ENCODE measurements at regions not wholly inside any gene's neighbourhood (a gene's known extent, or its start where the extent isn't known, plus 50 kb on each side); places are given as distances from the start of the nearest gene placed in this dataset.
"Not testable (repeated sequence)": the region's sequence is repeated elsewhere in the genome, so short reads cannot be mapped to it uniquely, and the experiment has no call there.

DNA sequence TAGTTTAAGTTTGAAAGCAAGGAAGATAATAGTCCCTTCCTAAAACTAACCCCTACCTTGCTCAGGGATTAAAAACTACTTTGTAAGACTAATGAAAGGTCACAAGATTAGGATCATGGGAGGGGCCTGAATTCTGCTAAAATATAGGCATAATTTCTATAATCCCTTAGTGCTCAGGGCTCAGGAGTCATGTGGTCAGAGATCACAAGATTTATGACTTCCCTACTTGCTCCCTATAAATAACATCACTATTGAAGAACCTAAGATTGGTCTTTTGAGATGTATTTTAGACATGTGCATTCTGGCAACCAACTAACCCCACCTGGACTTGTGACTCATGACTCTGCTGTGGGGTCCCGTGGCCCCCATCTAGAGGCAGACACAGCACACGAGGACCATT lies 81.1 kb downstream of the STMND1 start:
- Mint-ChIP-seq H3K36me3 (no peaks in the 10 kb centered on the region), H3K27me3 (peaks cover 20% of the 10 kb centered on the region), H3K9me3 (peaks cover 6% of the 10 kb centered on the region), H3K27ac (no peak overlapping the region), H3K4me3 (no peak overlapping the region), H3K4me1 (no peaks in the 10 kb centered on the region)
- ATAC-seq: no peak

DNA sequence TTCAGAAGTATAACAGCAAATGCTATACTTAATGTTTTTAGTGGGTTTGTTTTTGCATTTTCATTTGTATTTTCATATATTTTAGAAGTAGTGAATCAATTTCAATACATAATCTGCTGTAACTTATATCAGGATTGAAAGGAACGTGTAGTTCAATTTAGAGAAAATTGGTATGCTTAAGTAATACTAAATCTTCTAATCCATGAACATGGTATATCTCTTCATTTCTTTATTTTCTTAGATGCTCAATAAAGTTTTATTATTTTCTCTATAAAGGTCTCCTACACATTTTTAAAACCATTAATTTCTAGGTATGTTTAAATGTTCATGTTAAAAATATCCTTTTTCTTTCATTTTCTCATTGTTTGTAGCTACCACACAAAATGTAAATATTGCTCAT lies 85.1 kb downstream of the STMND1 start:
- Mint-ChIP-seq H3K4me3 (no peak overlapping the region), H3K27me3 (peaks cover 20% of the 10 kb centered on the region), H3K27ac (no peak overlapping the region), H3K4me1 (no peaks in the 10 kb centered on the region), H3K9me3 (peaks cover 4% of the 10 kb centered on the region), H3K36me3 (no peaks in the 10 kb centered on the region)
- ATAC-seq: no peak

DNA sequence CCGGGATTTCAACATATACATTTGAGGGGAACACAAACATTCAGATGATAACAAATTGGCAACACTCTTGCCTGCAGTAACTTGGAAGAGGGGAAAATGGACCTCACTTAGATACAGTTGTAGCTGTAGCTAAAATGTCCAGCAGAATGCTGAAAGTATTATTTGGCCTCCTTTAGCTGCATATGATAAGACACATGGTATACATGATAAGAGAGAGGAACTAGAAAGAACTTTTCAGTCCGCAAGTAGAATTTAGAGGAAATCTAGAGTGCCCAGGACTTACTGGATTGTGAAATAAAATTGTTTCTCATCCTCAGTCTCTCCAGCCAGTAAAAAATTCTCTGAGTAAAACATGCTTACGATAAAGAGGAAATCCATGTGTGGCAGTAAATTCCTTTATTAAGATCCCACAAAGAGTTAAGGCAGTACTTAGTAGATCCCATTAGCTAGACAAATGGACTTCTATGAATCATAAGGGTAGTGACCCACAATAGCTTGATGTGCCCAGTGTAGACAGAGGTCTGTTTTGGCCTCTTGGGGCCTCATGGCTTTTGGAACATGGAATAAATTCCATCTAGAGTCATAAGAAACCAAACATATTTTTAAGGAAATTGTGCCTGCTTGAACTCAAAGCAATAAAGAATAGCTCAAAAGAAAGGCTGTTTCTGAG lies 87.9 kb upstream of the RBM24 start:
- H3K36me3 Mint-ChIP-seq: no peaks in the 10 kb centered on the region
- ATAC-seq: no peak
- peaks cover 7% of the 10 kb centered on the region for H3K9me3 Mint-ChIP-seq
- no peaks in the 10 kb centered on the region for H3K27me3 Mint-ChIP-seq
- H3K4me3 Mint-ChIP-seq: no peak overlapping the region
- no peaks in the 10 kb centered on the region for H3K4me1 Mint-ChIP-seq
- H3K27ac Mint-ChIP-seq: no peak overlapping the region

DNA sequence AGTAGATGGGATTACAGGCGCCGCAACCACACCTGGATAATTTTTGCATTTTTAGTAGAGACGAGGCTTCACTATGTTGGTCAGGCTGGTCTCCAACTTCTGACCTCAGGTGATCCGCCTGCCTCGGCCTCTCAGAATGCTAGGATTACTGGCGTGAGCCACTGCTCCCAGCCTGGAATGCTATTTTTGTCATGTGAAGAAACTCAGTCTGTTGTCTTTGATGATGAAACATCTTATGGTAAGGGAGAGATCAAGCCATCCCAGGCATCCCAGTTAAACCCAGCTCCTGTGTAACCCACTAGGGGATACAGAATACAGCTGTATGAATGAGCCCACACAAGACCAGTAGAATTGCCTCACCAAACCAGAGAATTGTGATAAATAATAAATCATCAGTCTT lies 83.6 kb upstream of the RBM24 start:
- H3K27me3 Mint-ChIP-seq: no peaks in the 10 kb centered on the region
- H3K4me3 Mint-ChIP-seq: no peak overlapping the region
- H3K36me3 Mint-ChIP-seq: no peaks in the 10 kb centered on the region
- peaks cover 3% of the 10 kb centered on the region for H3K9me3 Mint-ChIP-seq
- no peaks in the 10 kb centered on the region for H3K4me1 Mint-ChIP-seq
- no peak for ATAC-seq
- H3K27ac Mint-ChIP-seq: no peak overlapping the region

DNA sequence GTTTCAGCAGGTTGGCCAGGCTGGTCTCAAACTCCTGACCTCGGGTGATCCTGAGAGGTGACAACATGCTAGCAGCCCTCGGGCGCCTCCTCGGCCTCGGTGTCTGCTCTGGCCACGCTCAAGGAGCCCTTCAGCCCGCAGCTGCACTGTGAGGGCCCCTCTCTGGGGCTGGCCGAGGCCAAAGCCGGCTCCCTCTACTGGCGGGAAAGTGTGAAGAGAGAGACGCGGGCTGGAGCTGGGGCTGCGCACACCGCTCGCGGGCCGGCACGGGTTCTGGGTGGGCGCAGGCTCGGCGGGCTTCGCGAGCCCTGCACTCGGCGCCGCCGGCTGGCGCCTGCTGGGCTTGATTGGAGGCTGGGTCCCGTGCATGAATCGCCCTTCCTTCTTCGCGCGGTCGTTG lies 80.8 kb upstream of the RBM24 start:
- Mint-ChIP-seq H3K4me3 (no peak overlapping the region), H3K36me3 (no peaks in the 10 kb centered on the region), H3K27ac (no peak overlapping the region), H3K9me3 (peaks cover 3% of the 10 kb centered on the region), H3K4me1 (no peaks in the 10 kb centered on the region), H3K27me3 (no peaks in the 10 kb centered on the region)
- ATAC-seq: no peak

DNA sequence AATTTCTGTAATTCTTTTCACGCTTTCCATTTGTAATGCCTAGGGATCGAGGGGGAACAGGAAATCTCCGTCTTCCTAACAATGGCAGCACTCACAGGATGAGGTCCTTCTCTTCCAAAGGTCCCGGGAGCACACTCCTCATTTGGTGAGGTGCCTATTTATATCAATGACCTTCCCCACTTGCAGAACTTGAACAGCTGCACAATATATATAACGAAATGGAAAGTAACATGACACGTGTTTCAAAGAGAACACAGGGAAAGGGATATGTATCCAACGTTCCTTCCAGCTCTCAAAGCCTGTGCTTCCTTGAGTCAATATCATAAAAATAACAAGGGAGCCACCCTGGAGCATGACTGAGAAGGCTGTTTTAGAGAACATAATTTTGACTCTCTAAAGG lies 78.6 kb upstream of the RBM24 start:
- Mint-ChIP-seq H3K9me3 (no peaks in the 10 kb centered on the region), H3K36me3 (no peaks in the 10 kb centered on the region), H3K4me3 (no peak overlapping the region), H3K27me3 (no peaks in the 10 kb centered on the region), H3K27ac (no peak overlapping the region), H3K4me1 (no peaks in the 10 kb centered on the region)
- no peak for ATAC-seq

DNA sequence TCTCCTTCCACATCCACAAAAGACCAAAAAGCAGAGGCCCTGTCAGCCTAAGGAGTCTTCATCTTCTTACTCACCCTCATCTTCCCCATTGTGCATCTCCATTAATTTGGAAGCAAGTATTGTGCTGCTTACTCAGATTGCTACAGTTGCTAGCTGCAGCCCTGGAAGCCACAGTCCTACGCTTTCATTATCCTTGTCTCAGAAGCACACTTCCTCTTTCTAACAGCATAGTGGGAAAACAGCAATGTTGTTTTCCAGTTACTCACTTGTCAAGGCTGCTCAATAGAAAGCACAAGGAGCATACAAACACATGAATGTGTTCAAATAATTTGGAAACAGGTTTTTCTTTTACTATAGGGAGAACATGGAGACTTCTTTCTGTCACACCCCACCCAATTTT lies 76.6 kb upstream of the RBM24 start:
- Mint-ChIP-seq H3K9me3 (no peaks in the 10 kb centered on the region), H3K4me1 (no peaks in the 10 kb centered on the region), H3K4me3 (no peak overlapping the region), H3K27ac (no peak overlapping the region), H3K27me3 (no peaks in the 10 kb centered on the region), H3K36me3 (no peaks in the 10 kb centered on the region)
- no peak for ATAC-seq

DNA sequence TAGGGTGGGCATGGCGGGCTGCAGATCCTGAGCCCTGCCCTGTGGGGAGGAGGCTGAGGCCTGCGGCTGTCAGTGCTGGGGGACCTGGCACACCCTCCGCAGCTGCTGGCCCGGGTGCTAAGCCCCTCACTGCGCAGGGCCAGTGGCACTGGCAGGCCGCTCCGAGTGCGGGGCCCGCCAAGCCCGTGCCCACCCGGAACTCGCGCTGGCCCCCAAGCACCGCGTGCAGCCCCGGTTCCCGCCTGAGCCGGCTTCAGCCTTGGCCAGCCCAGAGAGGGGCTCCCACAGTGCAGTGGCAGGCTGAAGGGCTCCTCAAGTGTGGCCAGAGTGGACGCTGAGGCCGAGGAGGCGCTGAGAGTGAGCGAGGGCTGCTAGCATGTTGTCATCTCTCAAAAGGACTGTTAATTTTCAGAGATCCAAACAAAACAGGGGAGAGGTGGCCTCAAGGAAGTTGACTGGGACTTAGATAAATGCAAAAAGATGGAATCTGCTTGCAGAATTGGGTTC lies 74.5 kb upstream of the RBM24 start:
- H3K27me3 Mint-ChIP-seq: no peaks in the 10 kb centered on the region
- H3K4me1 Mint-ChIP-seq: no peaks in the 10 kb centered on the region
- peak; percentile 39 for ATAC-seq
- no peaks in the 10 kb centered on the region for H3K9me3 Mint-ChIP-seq
- no peak overlapping the region for H3K27ac Mint-ChIP-seq
- no peak overlapping the region for H3K4me3 Mint-ChIP-seq
- no peaks in the 10 kb centered on the region for H3K36me3 Mint-ChIP-seq

DNA sequence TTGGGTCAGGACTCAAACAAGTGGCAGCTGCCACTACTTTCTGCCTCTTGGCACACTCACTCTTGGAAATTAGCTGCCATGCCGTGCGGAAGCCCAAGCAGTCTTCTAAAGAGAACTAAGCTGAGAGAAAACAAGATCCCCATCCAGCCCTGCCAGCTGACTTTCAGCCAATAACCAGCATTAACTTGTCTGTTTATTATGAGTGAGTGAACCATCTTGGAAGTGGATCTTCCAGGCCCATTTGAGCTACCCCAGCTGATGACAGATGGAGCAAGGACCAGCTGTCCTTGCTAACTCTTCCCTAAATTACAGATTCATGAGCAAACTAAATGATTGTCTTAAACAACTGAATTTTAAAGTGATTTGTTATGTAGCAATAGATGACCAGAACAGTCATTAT lies 73.9 kb upstream of the RBM24 start:
- H3K9me3 Mint-ChIP-seq: no peaks in the 10 kb centered on the region
- no peaks in the 10 kb centered on the region for H3K4me1 Mint-ChIP-seq
- H3K27ac Mint-ChIP-seq: no peak overlapping the region
- H3K4me3 Mint-ChIP-seq: no peak overlapping the region
- no peak for ATAC-seq
- H3K27me3 Mint-ChIP-seq: no peaks in the 10 kb centered on the region
- no peaks in the 10 kb centered on the region for H3K36me3 Mint-ChIP-seq

DNA sequence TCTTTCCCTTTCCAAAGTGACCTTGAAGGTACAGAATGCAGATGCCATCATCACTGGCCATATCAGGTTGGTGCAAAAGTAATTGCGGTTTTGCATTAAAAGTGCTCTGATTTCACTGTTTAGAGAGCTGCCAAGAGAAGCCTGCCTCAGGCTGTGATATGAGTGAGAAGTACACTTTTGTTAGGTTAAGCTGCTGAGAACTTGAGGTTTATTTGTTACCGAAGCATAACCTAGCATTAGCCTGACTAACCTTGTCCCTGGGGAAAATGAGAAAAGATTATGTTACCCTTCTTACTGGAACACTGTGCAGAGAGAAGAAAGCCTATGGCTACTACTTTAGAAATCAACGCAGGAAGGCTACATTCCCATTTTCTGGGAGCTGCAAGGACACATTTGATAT lies 70.5 kb upstream of the RBM24 start:
- no peak for ATAC-seq
- H3K27ac Mint-ChIP-seq: no peak overlapping the region
- H3K36me3 Mint-ChIP-seq: no peaks in the 10 kb centered on the region
- no peaks in the 10 kb centered on the region for H3K4me1 Mint-ChIP-seq
- H3K27me3 Mint-ChIP-seq: no peaks in the 10 kb centered on the region
- no peak overlapping the region for H3K4me3 Mint-ChIP-seq
- no peaks in the 10 kb centered on the region for H3K9me3 Mint-ChIP-seq

DNA sequence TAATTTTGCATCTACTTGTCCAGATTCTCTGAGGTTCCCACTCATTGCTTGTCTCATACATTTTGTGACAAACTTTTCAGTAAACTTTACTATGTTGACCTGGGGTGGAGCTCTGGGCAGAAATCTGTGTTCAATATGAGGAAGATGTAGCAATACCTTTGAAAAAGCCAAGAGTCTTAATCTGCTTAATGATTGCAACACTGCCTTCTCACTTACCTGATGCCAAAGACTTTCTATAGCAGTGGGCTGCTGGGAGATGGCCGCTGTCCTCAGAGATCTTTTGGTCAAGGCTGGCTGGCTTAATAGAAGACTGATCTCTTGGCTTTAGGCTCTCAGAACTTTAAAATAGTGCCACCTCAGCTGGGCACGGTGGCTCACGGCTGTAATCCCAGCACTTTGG lies 70.1 kb upstream of the RBM24 start:
- no peak overlapping the region for H3K27ac Mint-ChIP-seq
- ATAC-seq: no peak
- no peaks in the 10 kb centered on the region for H3K4me1 Mint-ChIP-seq
- H3K27me3 Mint-ChIP-seq: no peaks in the 10 kb centered on the region
- no peak overlapping the region for H3K4me3 Mint-ChIP-seq
- H3K36me3 Mint-ChIP-seq: no peaks in the 10 kb centered on the region
- H3K9me3 Mint-ChIP-seq: no peaks in the 10 kb centered on the region

DNA sequence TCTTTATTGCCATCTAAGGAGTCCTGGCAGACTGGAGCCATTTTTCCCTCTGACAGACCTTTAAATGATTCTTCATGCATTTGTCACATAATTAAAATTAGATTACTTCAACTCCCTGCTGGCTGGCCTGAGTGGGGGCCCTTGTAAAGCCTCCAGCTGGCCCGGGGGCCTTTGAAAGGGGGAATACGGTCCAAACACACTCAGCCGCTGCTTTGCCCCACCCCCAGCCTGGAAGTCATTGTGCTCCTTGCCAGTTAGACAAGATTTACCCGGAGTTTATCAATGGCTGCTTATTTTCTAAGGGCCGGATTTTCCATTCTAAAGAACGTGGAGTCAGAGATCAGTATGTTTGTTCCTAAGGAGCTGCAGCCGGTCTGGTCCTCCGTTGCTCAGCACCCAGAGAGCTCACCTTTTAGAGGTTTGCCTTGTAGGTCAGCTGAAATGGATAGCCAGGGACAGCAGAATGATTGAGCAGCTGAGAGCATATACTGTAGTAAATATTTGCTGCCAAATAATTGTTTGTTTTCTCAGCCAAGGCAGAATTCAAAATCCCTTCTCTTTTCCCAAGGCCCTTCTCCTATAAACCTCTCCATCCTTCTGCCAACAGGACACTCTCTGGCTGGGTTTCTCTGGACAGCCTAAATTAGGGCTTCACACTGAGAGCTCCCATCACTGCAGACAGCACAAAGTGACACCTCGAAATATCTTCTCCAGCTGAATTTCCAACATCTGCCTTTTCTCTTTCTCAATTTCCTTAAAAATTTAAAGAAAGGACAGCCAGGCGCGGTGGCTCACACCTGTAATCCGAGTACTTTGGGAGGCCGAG lies 68.4 kb upstream of the RBM24 start:
- ATAC-seq: no peak
- Mint-ChIP-seq H3K27ac (no peak overlapping the region), H3K4me3 (no peak overlapping the region)

DNA sequence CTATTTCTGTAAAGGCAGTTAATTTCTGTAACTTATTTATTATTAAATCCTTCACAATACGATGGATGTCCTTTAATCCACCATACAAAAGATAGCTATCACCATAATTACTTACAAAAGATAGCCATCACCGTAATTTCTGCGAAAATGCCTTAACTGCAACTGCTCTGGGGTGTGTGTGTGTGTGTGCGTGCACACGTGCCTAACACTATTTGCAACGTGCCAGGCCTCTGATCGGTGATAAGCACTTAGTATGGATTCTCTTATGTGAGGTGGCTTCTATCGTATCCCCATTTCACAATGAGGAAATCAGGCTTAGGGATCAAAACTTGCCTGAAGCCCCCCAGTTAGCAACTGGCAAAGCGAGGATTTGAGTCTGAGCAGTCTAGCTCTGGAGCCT lies 67.1 kb upstream of the RBM24 start:
- Mint-ChIP-seq H3K4me3 (no peak overlapping the region), H3K27ac (no peak overlapping the region), H3K9me3 (peaks cover 4% of the 10 kb centered on the region), H3K27me3 (no peaks in the 10 kb centered on the region), H3K4me1 (no peaks in the 10 kb centered on the region), H3K36me3 (no peaks in the 10 kb centered on the region)
- ATAC-seq: no peak

More for the DNA sequence above, 68.4 kb upstream of the RBM24 start:
- Mint-ChIP-seq H3K9me3 (peaks cover 4% of the 10 kb centered on the region), H3K27me3 (no peaks in the 10 kb centered on the region), H3K4me1 (no peaks in the 10 kb centered on the region), H3K36me3 (no peaks in the 10 kb centered on the region)

DNA sequence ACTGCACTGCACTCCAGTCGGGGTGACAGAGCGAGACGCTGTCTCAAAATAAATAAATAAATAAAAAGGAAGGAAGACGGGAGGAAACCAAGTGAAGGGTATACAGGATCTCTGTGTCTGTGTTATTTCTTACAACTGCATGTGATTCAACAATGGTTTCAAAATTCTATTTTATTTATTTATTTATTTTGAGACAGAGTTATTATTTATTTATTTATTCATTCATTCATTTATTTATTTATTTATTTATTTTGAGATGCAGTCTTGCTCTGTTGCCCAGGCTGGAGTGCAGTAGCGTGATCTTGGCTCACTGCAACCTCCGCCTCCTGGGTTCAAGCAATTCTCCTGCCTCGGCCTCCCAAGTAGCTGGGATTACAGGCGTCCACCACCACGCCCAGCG lies 64.2 kb upstream of the RBM24 start:
- not testable (repeated sequence) for H3K27me3 Mint-ChIP-seq, ATAC-seq, H3K9me3 Mint-ChIP-seq, H3K4me3 Mint-ChIP-seq, H3K4me1 Mint-ChIP-seq, H3K27ac Mint-ChIP-seq, H3K36me3 Mint-ChIP-seq

DNA sequence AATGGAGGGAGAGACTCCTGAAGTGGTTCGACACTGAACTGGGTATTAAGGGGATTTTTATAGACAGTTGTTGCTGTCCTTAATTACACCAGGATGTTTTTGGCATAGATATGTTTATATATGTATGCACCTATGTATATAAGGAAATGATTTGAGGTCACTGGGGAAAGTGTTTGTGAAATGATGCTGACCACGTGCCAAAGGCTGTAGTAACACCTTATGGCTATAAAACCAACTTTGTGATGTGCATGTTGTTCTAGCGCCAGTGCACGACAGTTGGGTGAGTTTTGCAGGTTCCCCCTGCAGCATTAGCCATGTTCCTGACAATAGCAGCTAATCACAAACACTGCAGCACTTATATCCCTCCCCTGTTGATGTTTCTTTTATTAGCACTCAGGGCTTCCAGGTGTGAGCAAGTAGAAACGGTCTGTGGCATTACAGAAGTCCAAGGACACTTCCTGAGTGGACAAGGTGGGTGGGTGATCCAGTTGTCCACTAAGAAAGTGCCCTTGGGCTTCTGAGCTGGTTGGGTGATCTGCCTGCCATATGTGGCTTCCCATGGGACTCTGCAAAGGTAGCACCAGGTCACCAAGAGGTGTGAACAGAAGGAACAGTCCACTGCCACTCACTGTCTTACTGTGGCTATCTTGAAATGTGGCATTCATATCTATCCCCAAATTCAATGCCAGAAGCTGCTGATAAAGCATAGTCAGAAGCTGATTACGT lies 63.0 kb upstream of the RBM24 start:
- Mint-ChIP-seq H3K27me3 (no peaks in the 10 kb centered on the region), H3K4me1 (no peaks in the 10 kb centered on the region), H3K27ac (no peak overlapping the region), H3K36me3 (no peaks in the 10 kb centered on the region), H3K4me3 (no peak overlapping the region), H3K9me3 (peaks cover 8% of the 10 kb centered on the region)
- ATAC-seq: no peak

DNA sequence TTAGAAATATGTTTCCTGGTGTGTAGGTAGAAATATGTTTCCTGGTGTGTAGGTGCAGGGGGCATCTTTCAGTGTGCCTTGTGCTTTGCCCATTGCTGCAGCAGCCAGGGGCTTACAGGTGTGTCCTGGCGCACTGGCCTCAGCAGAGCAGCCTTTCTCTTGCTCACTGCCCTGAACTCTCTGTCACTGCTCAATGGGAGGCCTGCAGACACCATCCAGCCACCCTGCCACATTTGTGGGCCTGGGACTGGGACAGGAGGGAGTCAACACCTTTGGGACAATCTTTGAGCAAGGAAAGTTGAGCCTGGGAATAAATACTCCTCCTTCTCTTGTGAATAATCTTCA lies 62.4 kb upstream of the RBM24 start:
- H3K9me3 Mint-ChIP-seq: peaks cover 8% of the 10 kb centered on the region
- no peaks in the 10 kb centered on the region for H3K36me3 Mint-ChIP-seq
- H3K4me1 Mint-ChIP-seq: no peaks in the 10 kb centered on the region
- H3K27ac Mint-ChIP-seq: no peak overlapping the region
- no peak for ATAC-seq
- no peak overlapping the region for H3K4me3 Mint-ChIP-seq
- no peaks in the 10 kb centered on the region for H3K27me3 Mint-ChIP-seq
